ENCODE measurements at regions not wholly inside any gene's neighbourhood (a gene's known extent, or its start where the extent isn't known, plus 50 kb on each side); places are given as distances from the start of the nearest gene placed in this dataset.

DNA sequence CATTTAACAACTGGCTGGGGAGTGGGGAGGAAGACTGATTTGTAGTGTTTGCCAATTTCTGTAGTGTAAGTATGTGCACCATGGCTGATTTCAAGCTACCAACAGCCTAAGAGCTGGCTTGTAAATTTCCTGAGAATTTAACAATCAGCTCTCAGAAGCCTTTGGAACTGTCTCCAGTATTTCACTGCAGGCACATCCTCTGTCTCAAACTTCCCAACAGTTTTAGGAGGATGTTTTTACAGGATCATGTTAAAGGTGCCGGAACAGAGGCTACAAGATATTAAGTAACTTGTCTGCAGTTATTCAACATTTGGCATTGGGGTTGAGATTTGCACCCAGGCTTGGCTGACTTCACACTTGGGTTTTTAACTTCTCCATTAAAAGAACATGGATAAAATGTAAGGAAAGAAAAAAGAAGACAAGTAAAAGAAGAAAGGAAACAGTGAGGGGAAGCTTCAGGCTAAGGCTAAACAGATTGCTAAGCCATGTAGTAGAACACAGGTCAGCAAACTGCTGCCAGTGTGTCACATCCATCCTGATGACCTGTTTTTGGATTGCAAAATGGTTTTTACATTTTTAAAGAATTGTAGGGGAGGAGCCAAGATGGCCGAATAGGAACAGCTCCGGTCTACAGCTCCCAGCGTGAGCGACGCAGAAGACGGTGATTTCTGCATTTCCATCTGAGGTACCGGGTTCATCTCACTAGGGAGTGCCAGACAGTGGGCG, 204.8 kb upstream of the SESN3 start:
- TF ChIP-seq, protein P1, sequence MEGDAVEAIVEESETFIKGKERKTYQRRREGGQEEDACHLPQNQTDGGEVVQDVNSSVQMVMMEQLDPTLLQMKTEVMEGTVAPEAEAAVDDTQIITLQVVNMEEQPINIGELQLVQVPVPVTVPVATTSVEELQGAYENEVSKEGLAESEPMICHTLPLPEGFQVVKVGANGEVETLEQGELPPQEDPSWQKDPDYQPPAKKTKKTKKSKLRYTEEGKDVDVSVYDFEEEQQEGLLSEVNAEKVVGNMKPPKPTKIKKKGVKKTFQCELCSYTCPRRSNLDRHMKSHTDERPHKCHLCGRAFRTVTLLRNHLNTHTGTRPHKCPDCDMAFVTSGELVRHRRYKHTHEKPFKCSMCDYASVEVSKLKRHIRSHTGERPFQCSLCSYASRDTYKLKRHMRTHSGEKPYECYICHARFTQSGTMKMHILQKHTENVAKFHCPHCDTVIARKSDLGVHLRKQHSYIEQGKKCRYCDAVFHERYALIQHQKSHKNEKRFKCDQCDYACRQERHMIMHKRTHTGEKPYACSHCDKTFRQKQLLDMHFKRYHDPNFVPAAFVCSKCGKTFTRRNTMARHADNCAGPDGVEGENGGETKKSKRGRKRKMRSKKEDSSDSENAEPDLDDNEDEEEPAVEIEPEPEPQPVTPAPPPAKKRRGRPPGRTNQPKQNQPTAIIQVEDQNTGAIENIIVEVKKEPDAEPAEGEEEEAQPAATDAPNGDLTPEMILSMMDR (IDR thresholded peaks at IDR 0.05 in 8 of 11, conservative IDR thresholded peaks at IDR 0.05 in 3 of 11) = no peak
- no peak for TF ChIP-seq POLR2A (IDR thresholded peaks at IDR 0.05)
- no peak for TF ChIP-seq POLR2AphosphoS5 (IDR thresholded peaks at IDR 0.05)

Data from spleen (tissue), 7 donors.